ENCODE measurements at regions not wholly inside any gene's neighbourhood (a gene's known extent, or its start where the extent isn't known, plus 50 kb on each side); places are given as distances from the start of the nearest gene placed in this dataset.

GRCh38 chr22:47943729-47944700 is 1181.6 kb downstream of the TBC1D22A start:
- Mint-ChIP-seq H3K9me3 (no peaks in the 10 kb centered on the region), H3K27ac (no peak overlapping the region), H3K4me1 (no peaks in the 10 kb centered on the region), H3K27me3 (no peaks in the 10 kb centered on the region), H3K36me3 (peaks cover 3% of the 10 kb centered on the region), H3K4me3 (peak overlapping the region in 2 of 4 donors; percentile 5 to 58)

DNA sequence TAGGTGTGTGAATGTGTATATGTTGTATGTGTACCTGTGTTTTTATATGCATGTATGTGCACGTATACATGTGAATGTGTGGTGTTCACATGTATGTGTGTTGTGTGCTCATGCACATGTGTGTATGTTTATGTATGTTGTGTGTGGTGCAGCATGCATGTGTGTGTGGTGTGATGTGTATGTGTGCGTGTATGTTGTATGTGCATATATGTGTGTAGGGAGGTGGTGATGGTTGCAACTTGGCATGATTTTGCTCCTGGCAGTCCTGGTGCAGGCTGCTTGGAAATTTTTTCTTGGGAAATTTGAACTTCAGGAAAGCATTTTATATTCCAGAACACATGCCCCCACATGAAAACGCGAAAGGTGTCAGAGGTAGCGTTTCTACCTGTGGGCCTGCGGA is 1177.8 kb downstream of the TBC1D22A start:
- no peak overlapping the region for H3K27ac Mint-ChIP-seq
- peaks cover 3 to 9% (median 6%) of the 10 kb centered on the region in 3 donors for H3K9me3 Mint-ChIP-seq
- H3K4me1 Mint-ChIP-seq: no peaks in the 10 kb centered on the region
- H3K36me3 Mint-ChIP-seq: peaks cover 3% of the 10 kb centered on the region
- no peaks in the 10 kb centered on the region for H3K27me3 Mint-ChIP-seq
- no peak overlapping the region for H3K4me3 Mint-ChIP-seq

GRCh38 chr22:47933891-47934290 is 1171.4 kb downstream of the TBC1D22A start:
- Mint-ChIP-seq H3K27ac (no peak overlapping the region), H3K4me3 (no peak overlapping the region), H3K9me3 (peaks cover 7 to 25% (median 19%) of the 10 kb centered on the region in 3 donors), H3K27me3 (no peaks in the 10 kb centered on the region), H3K4me1 (no peaks in the 10 kb centered on the region), H3K36me3 (peaks cover 2% of the 10 kb centered on the region)

GRCh38 chr22:47933226-47933625 is 1170.8 kb downstream of the TBC1D22A start:
- H3K27ac Mint-ChIP-seq: peak overlapping the region in 1 of 3 donors; percentile 61
- H3K27me3 Mint-ChIP-seq: peaks cover under 1% of the 10 kb centered on the region
- no peaks in the 10 kb centered on the region for H3K4me1 Mint-ChIP-seq
- peaks cover 7 to 25% (median 19%) of the 10 kb centered on the region in 3 donors for H3K9me3 Mint-ChIP-seq
- H3K4me3 Mint-ChIP-seq: no peak overlapping the region
- H3K36me3 Mint-ChIP-seq: peaks cover 2% of the 10 kb centered on the region

- no peak overlapping the region for H3K4me3 Mint-ChIP-seq
- H3K4me1 Mint-ChIP-seq: no peaks in the 10 kb centered on the region
- H3K36me3 Mint-ChIP-seq: peaks cover 2% of the 10 kb centered on the region
- peaks cover 5 to 17% (median 13%) of the 10 kb centered on the region in 3 donors for H3K9me3 Mint-ChIP-seq
- no peak overlapping the region for H3K27ac Mint-ChIP-seq
- peaks cover 9% of the 10 kb centered on the region for H3K27me3 Mint-ChIP-seq
Measured at GRCh38 chr22:47929646-47930185, 1167.3 kb downstream of the TBC1D22A start.

DNA sequence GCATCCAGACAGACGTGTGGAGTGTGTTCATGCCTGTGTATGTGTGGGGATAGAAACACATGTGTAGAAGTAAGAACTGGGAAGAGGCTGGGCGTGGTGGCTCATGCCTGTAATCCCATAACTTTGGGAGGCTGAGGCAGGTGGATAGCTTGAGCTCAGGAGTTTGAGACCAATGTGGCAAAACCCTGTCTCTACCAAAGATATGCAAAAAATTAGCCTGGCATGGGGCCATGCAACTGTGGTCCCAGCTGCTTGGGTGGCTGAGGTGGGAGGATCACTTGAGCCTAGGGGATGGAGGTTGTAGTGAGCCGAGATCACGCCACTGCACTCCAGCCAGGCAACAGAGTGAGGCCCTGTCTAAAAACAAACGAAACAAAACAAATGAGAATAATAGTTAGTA is 1166.6 kb downstream of the TBC1D22A start:
- Mint-ChIP-seq H3K9me3 (peaks cover 5 to 17% (median 7%) of the 10 kb centered on the region in 3 donors), H3K36me3 (peaks cover 1% of the 10 kb centered on the region), H3K4me3 (no peak overlapping the region), H3K27me3 (peaks cover 9% of the 10 kb centered on the region), H3K27ac (no peak overlapping the region), H3K4me1 (no peaks in the 10 kb centered on the region)

- Mint-ChIP-seq H3K27me3 (peaks cover 9% of the 10 kb centered on the region), H3K36me3 (no peaks in the 10 kb centered on the region), H3K9me3 (peaks cover 3 to 18% (median 4%) of the 10 kb centered on the region in 3 donors), H3K4me3 (no peak overlapping the region), H3K4me1 (no peaks in the 10 kb centered on the region), H3K27ac (no peak overlapping the region)
Measured at GRCh38 chr22:47928631-47929030, 1166.2 kb downstream of the TBC1D22A start.

DNA sequence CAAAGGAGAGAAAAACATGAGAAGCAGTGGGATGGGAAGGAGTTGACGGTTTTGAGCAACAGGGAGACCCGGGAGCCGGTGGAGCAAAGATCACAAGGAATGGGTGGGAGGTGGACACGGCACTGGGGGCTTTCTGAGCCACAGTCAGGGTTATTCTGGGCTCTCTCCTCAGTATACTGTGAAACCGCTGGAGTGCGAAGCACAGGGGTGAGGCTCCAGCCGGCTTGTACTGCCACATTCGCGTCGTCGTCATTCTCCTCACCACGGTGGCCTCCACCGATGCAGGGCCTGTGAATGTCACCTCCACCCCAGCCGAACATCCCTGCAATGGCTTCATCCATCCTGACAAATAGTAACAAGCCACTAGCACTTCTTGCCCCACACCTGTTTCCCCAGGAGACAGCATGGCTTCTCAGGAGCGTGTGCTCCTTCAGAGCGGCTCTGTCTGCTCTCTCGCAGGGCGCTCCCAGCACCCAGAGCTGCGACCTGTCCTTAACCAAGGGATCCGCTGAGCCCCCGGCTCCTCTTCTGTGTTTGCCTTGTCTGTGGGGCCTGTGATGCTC is 1165.3 kb downstream of the TBC1D22A start:
- H3K9me3 Mint-ChIP-seq: peaks cover 1 to 19% (median 3%) of the 10 kb centered on the region in 3 donors
- no peak overlapping the region for H3K4me3 Mint-ChIP-seq
- H3K27ac Mint-ChIP-seq: no peak overlapping the region
- peaks cover 9% of the 10 kb centered on the region for H3K27me3 Mint-ChIP-seq
- H3K4me1 Mint-ChIP-seq: no peaks in the 10 kb centered on the region
- H3K36me3 Mint-ChIP-seq: no peaks in the 10 kb centered on the region

DNA sequence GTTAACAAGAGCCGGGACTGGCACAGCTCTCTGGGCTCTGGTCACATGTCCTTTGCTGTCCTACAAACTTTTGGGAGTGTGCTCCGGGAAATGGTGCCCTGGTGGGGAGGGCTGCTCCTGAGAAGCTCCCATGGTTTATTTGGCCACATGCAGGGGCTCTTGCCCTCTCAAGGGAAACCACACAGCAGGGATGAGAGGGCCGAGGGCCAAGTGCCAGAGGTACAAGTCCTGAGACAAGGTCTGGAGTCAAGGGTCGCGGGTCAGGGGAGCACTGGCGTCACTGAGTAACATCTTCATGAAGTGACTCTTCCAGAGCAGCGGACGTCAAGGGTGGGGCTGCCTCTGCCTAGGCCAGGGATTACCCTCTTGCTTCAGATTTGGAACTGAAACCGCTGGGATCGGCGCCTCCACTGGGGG is 1160.6 kb downstream of the TBC1D22A start:
- Mint-ChIP-seq H3K4me3 (peak overlapping the region in 1 of 4 donors; percentile 32), H3K36me3 (no peaks in the 10 kb centered on the region), H3K27ac (no peak overlapping the region), H3K27me3 (peaks cover 7% of the 10 kb centered on the region), H3K9me3 (peaks cover 0 to 8% (median 0%) of the 10 kb centered on the region in 3 donors), H3K4me1 (peaks cover 0 to 6% (median 0%) of the 10 kb centered on the region in 3 donors)

DNA sequence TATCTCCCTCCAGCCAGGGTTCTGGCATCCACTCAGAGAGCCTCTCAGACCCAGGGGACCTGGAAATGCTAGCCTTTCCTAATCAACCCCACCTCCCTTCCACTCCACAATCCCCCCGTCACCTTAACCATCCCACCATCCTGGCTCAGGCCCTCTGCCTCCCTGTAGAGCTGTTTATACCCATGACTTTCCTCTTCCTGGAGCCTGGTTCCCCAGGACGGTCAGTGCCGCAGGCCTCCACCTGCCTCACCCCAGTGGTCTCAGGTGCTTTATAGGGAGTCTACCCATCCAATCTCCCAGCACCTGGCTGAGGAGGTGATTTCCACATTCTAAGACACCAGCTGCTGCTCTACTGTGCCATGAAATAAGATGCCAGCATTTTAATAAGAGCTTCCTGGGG is 1159.5 kb downstream of the TBC1D22A start:
- Mint-ChIP-seq H3K9me3 (peaks cover 0 to 8% (median 0%) of the 10 kb centered on the region in 3 donors), H3K4me3 (no peak overlapping the region), H3K27me3 (peaks cover 1% of the 10 kb centered on the region), H3K27ac (peak overlapping the region in 1 of 3 donors; percentile 77), H3K36me3 (no peaks in the 10 kb centered on the region), H3K4me1 (peaks cover 0 to 6% (median 0%) of the 10 kb centered on the region in 3 donors)

GRCh38 chr22:47920380-47920959 is 1158.0 kb downstream of the TBC1D22A start:
- H3K36me3 Mint-ChIP-seq: no peaks in the 10 kb centered on the region
- no peak overlapping the region for H3K27ac Mint-ChIP-seq
- H3K4me3 Mint-ChIP-seq: no peak overlapping the region
- no peaks in the 10 kb centered on the region for H3K27me3 Mint-ChIP-seq
- peaks cover 0 to 6% (median 0%) of the 10 kb centered on the region in 3 donors for H3K4me1 Mint-ChIP-seq
- H3K9me3 Mint-ChIP-seq: peaks cover 0 to 8% (median 0%) of the 10 kb centered on the region in 3 donors

GRCh38 chr22:47919893-47920292 is 1157.4 kb downstream of the TBC1D22A start:
- Mint-ChIP-seq H3K9me3 (peaks cover 0 to 8% (median 0%) of the 10 kb centered on the region in 3 donors), H3K36me3 (no peaks in the 10 kb centered on the region), H3K27me3 (no peaks in the 10 kb centered on the region), H3K27ac (no peak overlapping the region), H3K4me1 (peaks cover 0 to 6% (median 0%) of the 10 kb centered on the region in 3 donors), H3K4me3 (no peak overlapping the region)

DNA sequence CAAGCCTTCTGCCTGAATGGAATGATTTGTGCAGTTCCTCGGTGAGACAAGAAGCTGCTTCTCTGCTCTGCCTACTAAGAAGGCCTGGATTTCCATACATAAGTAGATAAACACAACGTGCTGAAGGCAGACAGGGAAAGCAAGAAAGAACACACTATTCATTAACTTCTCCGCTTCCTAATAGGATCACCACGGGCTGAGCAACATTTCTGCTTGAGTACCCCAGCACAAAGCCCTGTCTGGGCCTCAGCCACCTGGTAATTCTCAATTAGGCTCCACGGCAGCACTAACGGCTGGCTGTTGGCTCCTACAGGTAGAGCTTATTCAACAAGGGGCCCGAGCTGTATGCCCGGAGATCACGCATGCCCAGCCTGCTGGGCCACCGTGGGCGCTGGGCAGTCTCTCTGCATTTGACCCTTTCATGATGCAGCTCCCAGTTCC is 1156.6 kb downstream of the TBC1D22A start:
- peaks cover 0 to 5% (median 0%) of the 10 kb centered on the region in 3 donors for H3K9me3 Mint-ChIP-seq
- H3K27ac Mint-ChIP-seq: no peak overlapping the region
- H3K36me3 Mint-ChIP-seq: no peaks in the 10 kb centered on the region
- no peaks in the 10 kb centered on the region for H3K27me3 Mint-ChIP-seq
- H3K4me3 Mint-ChIP-seq: peak overlapping the region in 1 of 4 donors; percentile 44
- peaks cover 0 to 6% (median 0%) of the 10 kb centered on the region in 3 donors for H3K4me1 Mint-ChIP-seq

DNA sequence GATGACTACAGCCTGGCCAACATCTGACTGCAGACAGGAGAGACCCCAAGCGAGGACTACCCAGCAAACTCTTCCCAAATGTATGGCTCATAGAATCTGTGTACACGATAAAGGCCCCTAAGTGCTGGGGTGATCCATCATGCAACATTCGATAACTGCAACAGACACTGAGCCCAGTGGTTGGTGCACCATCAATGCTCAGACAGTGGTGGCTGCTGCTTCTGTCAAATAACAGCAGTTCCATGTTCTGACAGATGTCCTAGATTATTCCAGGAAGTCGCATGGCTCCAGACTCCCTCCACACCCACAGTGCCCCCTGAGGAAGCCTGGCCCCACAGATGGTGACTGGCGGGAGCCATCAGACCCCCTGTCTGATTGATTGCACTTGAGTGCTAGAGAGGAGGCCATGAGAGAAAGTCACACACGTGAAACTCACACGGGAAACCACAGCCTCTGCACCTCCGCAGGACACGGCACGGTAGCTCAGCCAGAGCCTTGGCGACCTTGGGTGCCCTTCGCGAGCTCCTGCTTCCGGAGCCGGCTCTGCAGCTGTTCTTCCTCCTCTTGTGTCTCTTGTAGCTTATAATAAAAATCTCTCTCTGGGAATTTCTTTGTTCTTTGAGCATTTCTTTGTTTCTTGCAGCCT is 1155.9 kb downstream of the TBC1D22A start:
- Mint-ChIP-seq H3K27ac (peak overlapping the region in 1 of 3 donors; percentile 40), H3K36me3 (no peaks in the 10 kb centered on the region), H3K4me1 (peaks cover 0 to 6% (median 0%) of the 10 kb centered on the region in 3 donors), H3K4me3 (peak overlapping the region in 1 of 4 donors; percentile 44), H3K27me3 (peaks cover 2% of the 10 kb centered on the region), H3K9me3 (no peaks in the 10 kb centered on the region)
